ENCODE measurements at regions not wholly inside any gene's neighbourhood (a gene's known extent, or its start where the extent isn't known, plus 50 kb on each side); places are given as distances from the start of the nearest gene placed in this dataset.

GRCh38 chr10:131694168-131694780 lies 206.5 kb upstream of the PPP2R2D start:
- DNase-seq, result no peak

GRCh38 chr10:131694781-131695495 lies 205.9 kb upstream of the PPP2R2D start:
- DNase-seq, result no peak

GRCh38 chr10:131695496-131696165 lies 205.2 kb upstream of the PPP2R2D start:
- no peak for DNase-seq

- no peak for DNase-seq
Observed at GRCh38 chr10:131697476-131698128, 203.2 kb upstream of the PPP2R2D start.

- no peak for DNase-seq
Observed at GRCh38 chr10:131698232-131698631, 202.6 kb upstream of the PPP2R2D start.

GRCh38 chr10:131698986-131699385 lies 201.8 kb upstream of the PPP2R2D start:
- no peak for DNase-seq

- no peak for DNase-seq
Observed at GRCh38 chr10:131700032-131700431, 200.8 kb upstream of the PPP2R2D start.

- no peak for DNase-seq
Observed at GRCh38 chr10:131700506-131700905, 200.3 kb upstream of the PPP2R2D start.

- DNase-seq, result no peak
Observed at GRCh38 chr10:131701131-131701947, 199.5 kb upstream of the PPP2R2D start.

GRCh38 chr10:131702531-131703356 lies 198.1 kb upstream of the PPP2R2D start:
- DNase-seq, result no peak

- DNase-seq, result no peak
Observed at GRCh38 chr10:131703541-131703940, 197.3 kb upstream of the PPP2R2D start.

- no peak for DNase-seq
Observed at GRCh38 chr10:131703941-131704340, 196.9 kb upstream of the PPP2R2D start.

GRCh38 chr10:131706476-131706875 lies 194.3 kb upstream of the PPP2R2D start:
- no peak for DNase-seq

- no peak for DNase-seq
Observed at GRCh38 chr10:131706952-131707351, 193.9 kb upstream of the PPP2R2D start.

- no peak for DNase-seq
Observed at GRCh38 chr10:131708225-131708880, 192.5 kb upstream of the PPP2R2D start.

- DNase-seq, result no peak
Observed at GRCh38 chr10:131710142-131710861, 190.5 kb upstream of the PPP2R2D start.

- no peak for DNase-seq
Observed at GRCh38 chr10:131722121-131722520, 178.7 kb upstream of the PPP2R2D start.

GRCh38 chr10:131722525-131723264 lies 178.1 kb upstream of the PPP2R2D start:
- DNase-seq, result no peak

GRCh38 chr10:131723297-131724168 lies 177.3 kb upstream of the PPP2R2D start:
- DNase-seq, result no peak

All from KG1 (cell line).